Thyroid gland (tissue), 4 donors: ENCODE measurements at regions not wholly inside any gene's neighbourhood (a gene's known extent, or its start where the extent isn't known, plus 50 kb on each side); places are given as distances from the start of the nearest gene placed in this dataset.

Source experiments
- DNase-seq, 2 donors: peaks; one replicate each; pipeline ENCODE4 v3.0.0-alpha.2; 2019
- H3K27ac ChIP-seq, 3 donors: fragments of 200-600 bp; sonication (generic); 1 replicate in 2 of 3; 2 replicates in 1 of 3; pipeline ENCODE4 v1.5.1; 2016 to 2019; ENCODE audit warnings: mild to moderate bottlenecking in 1 of 3, moderate library complexity in 1 of 3
- H3K27me3 ChIP-seq: fragments of 200-600 bp; sonication (generic); one replicate; pipeline ENCODE4 v1.5.1; 2019
- H3K36me3 ChIP-seq, 2 donors: fragments of 200-600 bp; sonication (generic); one replicate each; pipeline ENCODE4 v1.5.1; 2016 to 2019
- H3K4me1 ChIP-seq, 2 donors: fragments of 200-600 bp; sonication (generic); one replicate each; pipeline ENCODE4 v1.5.1; 2017 to 2019
- H3K4me3 ChIP-seq, 3 donors: fragments of 200-600 bp; sonication (generic); replicated peaks in 1 of 3; 1 replicate in 2 of 3; 2 replicates in 1 of 3; pipeline ENCODE4 v1.5.1; 2016; ENCODE audit warnings: mild to moderate bottlenecking in 1 of 3
- H3K9me3 ChIP-seq: fragments of 200-600 bp; sonication (generic); one replicate; pipeline ENCODE4 v1.5.1; 2017
- CTCF ChIP-seq, 6 experiments: fragments of 200-600 bp in 3 of 6; fragments of 450-650 bp in 3 of 6; sonication (generic) in 3 of 6; IDR thresholded peaks; one replicate each; pipeline ENCODE4 v1.5.1; 2016 to 2019; ENCODE audit warnings: antibody characterized with exemption in 6 of 6, mild to moderate bottlenecking in 2 of 6, inconsistent platforms in 1 of 6, moderate library complexity in 1 of 6
- POLR2A ChIP-seq, 2 donors: fragments of 450-650 bp; IDR thresholded peaks; one replicate each; pipeline ENCODE4 v1.6.1; 2017; ENCODE audit warnings: antibody characterized with exemption in 2 of 2, mild to moderate bottlenecking in 2 of 2, moderate library complexity in 1 of 2
- WGBS, 2 donors: methylation state at CpG; one replicate each; pipeline ENCODE4 v1.1.5; 2017; 5-methylcytosine and 5-hydroxymethylcytosine counted together
- intact Hi-C: fragments of 100-400 bp; cut with DNase I; formaldehyde crosslinking; loops from one replicate; pipeline ENCODE4 v1.15.1; 2023

- H3K27me3 ChIP-seq, result no peaks in the 10 kb centered on the region
- no peaks in the 10 kb centered on the region for H3K36me3 ChIP-seq
- H3K4me1 ChIP-seq, result no peaks in the 10 kb centered on the region
- no peaks in the 10 kb centered on the region for H3K9me3 ChIP-seq
- TF ChIP-seq POLR2A (IDR thresholded peaks at IDR 0.05) (no peak), CTCF (IDR thresholded peaks at IDR 0.05) (no peak)
- intact Hi-C loops, result no loop called here
- 92 to 95% methylated on average over 1 of the region's 1 CpG for WGBS, 2 donors
- DNase-seq, result no peak
- H3K4me3 ChIP-seq, result no peak overlapping the region
- no peak overlapping the region for H3K27ac ChIP-seq
These were observed 201.9 kb downstream of the DIPK2A start for GRCh38 chr3:144173491-144173890.

GRCh38 chr3:144175644-144176425, 204.2 kb downstream of the DIPK2A start:
- Histone ChIP-seq H3K4me1 (no peaks in the 10 kb centered on the region), H3K4me3 (no peak overlapping the region), H3K27me3 (no peaks in the 10 kb centered on the region), H3K27ac (no peak overlapping the region), H3K36me3 (no peaks in the 10 kb centered on the region), H3K9me3 (no peaks in the 10 kb centered on the region)
- DNase-seq, result no peak
- 97 to 98% methylated on average over 21 of the region's 21 CpGs for WGBS, 2 donors
- intact Hi-C loops, result no loop called here
- no peak for TF ChIP-seq CTCF (IDR thresholded peaks at IDR 0.05)
- no peak for TF ChIP-seq POLR2A (IDR thresholded peaks at IDR 0.05)

- Histone ChIP-seq H3K4me1 (no peaks in the 10 kb centered on the region), H3K36me3 (no peaks in the 10 kb centered on the region), H3K27ac (no peak overlapping the region), H3K9me3 (no peaks in the 10 kb centered on the region), H3K4me3 (no peak overlapping the region), H3K27me3 (no peaks in the 10 kb centered on the region)
- TF ChIP-seq POLR2A (IDR thresholded peaks at IDR 0.05) (no peak), CTCF (IDR thresholded peaks at IDR 0.05) (no peak)
- DNase-seq, result no peak
- whole genome bisulfite sequencing, 2 donors, result 86 to 93% methylated on average over 2 of the region's 2 CpGs
- intact Hi-C loops, result no loop called here
These were observed 206.0 kb downstream of the DIPK2A start for GRCh38 chr3:144177649-144178048.

GRCh38 chr3:144178607-144179006, 207.0 kb downstream of the DIPK2A start:
- WGBS, 2 donors, result 95% methylated on average over 2 of the region's 2 CpGs
- DNase-seq, result no peak
- no peaks in the 10 kb centered on the region for H3K27me3 ChIP-seq
- intact Hi-C loops, result no loop called here
- no peak overlapping the region for H3K4me3 ChIP-seq
- no peaks in the 10 kb centered on the region for H3K9me3 ChIP-seq
- no peaks in the 10 kb centered on the region for H3K36me3 ChIP-seq
- H3K27ac ChIP-seq, result no peak overlapping the region
- H3K4me1 ChIP-seq, result no peaks in the 10 kb centered on the region
- no peak for TF ChIP-seq CTCF (IDR thresholded peaks at IDR 0.05)
- TF ChIP-seq POLR2A (IDR thresholded peaks at IDR 0.05), result no peak

- no peak for TF ChIP-seq CTCF (IDR thresholded peaks at IDR 0.05)
- no peak for TF ChIP-seq POLR2A (IDR thresholded peaks at IDR 0.05)
- H3K36me3 ChIP-seq, result no peaks in the 10 kb centered on the region
- no peaks in the 10 kb centered on the region for H3K9me3 ChIP-seq
- H3K27me3 ChIP-seq, result no peaks in the 10 kb centered on the region
- no peak overlapping the region for H3K27ac ChIP-seq
- H3K4me1 ChIP-seq, result no peaks in the 10 kb centered on the region
- WGBS, 2 donors, result 63 to 68% methylated on average over 2 of the region's 2 CpGs
- no peak for DNase-seq
- intact Hi-C loops, result no loop called here
- H3K4me3 ChIP-seq, result no peak overlapping the region
These were observed 209.4 kb downstream of the DIPK2A start for GRCh38 chr3:144181062-144181461.
